AG04449 (cell line): ENCODE measurements at regions not wholly inside any gene's neighbourhood (a gene's known extent, or its start where the extent isn't known, plus 50 kb on each side); places are given as distances from the start of the nearest gene placed in this dataset.
A peak's percentile ranks its signal among the peaks of the same experiment; 100 is the strongest.

ENCODE experiments used
- CTCF ChIA-PET: fragments of 350-600 bp; formaldehyde crosslinking; extraction: SDS; loops from one replicate; lab custom pipeline; 2021; ENCODE audit warnings: antibody characterized with exemption; lab: Yijun Ruan, JAX
- POLR2A ChIA-PET: fragments of 400-600, 350-600 bp; formaldehyde crosslinking; extraction: SDS; loops from one replicate; lab custom pipeline; 2020; ENCODE audit warnings: antibody characterized with exemption, inconsistent platforms; lab: Yijun Ruan, JAX
- DNase-seq: peaks from one replicate; pipeline ENCODE4 v3.0.0-alpha.2; 2010; ENCODE audit warnings: low read depth, low spot score
- H3K4me3 ChIP-seq: 2 replicates; pipeline ENCODE4 v1.5.1; 2011; ENCODE audit warnings: low read depth, mild to moderate bottlenecking, control low read depth, low read length
- CTCF ChIP-seq: IDR thresholded peaks from one replicate; pipeline ENCODE4 v1.5.1; 2011; ENCODE audit warnings: mild to moderate bottlenecking, moderate library complexity, low read length, control low read depth, inconsistent platforms; ENCODE audit not compliant: insufficient read depth; ENCODE audit errors: missing control alignments

- DNase-seq: no peak
- CTCF ChIA-PET: no interaction called here
- POLR2A ChIA-PET: no interaction called here
- no peak for TF ChIP-seq CTCF
- no peak overlapping the region for H3K4me3 ChIP-seq
These were observed 325.9 kb downstream of the PAX3 start for GRCh38 chr2:221972813-221973478.

GRCh38 chr2:221970389-221970788, 328.4 kb downstream of the PAX3 start:
- no peak overlapping the region for H3K4me3 ChIP-seq
- ChIA-PET POLR2A (no interaction called here), CTCF (interaction anchor here (1.2 to 1.4 kb wide), 3 partner anchors 8 to 27 kb away, joined by 3 to 5 read pairs (median 3); no protein-coding TSS in a partner anchor)
- DNase-seq: no peak
- TF ChIP-seq CTCF: no peak

GRCh38 chr2:221969830-221970144, 329.0 kb downstream of the PAX3 start:
- TF ChIP-seq CTCF: no peak
- DNase-seq: no peak
- POLR2A ChIA-PET: no interaction called here
- CTCF ChIA-PET: interaction anchor here (1.2 to 1.4 kb wide), 2 partner anchors 8 to 28 kb away, joined by 3 to 5 read pairs; no protein-coding TSS in a partner anchor
- no peak overlapping the region for H3K4me3 ChIP-seq

DNA sequence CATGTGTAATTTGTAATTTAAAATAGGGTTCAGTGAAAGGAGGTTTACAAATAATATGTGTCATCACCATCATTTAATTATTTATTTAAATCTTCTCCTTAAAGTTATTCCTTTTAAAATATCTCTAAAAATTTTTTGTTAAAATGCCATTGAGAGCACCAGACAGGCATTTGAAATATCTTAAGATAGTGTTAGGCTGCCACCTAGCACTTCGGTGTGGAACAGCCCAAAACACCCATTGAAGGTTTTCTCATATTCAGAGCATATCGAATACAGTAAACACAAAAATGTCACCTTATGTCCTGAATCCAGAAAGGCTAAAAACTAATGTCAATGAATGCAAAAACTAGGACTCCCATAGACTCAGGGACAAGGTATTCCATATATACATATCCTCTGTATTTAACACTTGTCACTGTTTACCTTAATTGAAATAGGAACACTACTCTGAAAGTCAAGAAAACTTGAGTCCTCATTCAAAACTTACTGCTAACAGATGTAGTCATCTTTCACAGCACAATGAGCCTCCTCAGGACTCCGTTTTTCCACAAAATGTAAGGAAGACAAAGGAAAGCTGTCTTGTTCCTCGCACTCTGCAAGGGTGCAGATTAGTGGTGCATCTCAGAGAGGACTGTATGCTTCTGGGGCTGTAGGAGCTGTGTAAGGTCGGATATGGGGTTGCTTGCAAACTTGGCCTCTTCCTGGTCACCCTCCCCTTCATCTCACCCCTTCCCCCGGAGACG, 329.5 kb downstream of the PAX3 start:
- DNase-seq: no peak
- H3K4me3 ChIP-seq: no peak overlapping the region
- ChIA-PET CTCF (interaction anchor here (1.2 to 1.4 kb wide), 2 partner anchors 9 to 28 kb away, joined by 3 to 5 read pairs; no protein-coding TSS in a partner anchor), POLR2A (no interaction called here)
- peak; percentile 51 for TF ChIP-seq CTCF

- ChIA-PET CTCF (no interaction called here), POLR2A (no interaction called here)
- no peak for TF ChIP-seq CTCF
- DNase-seq: no peak
- H3K4me3 ChIP-seq: no peak overlapping the region
These were observed 336.6 kb downstream of the PAX3 start for GRCh38 chr2:221962186-221962585.

- no peak for DNase-seq
- CTCF ChIA-PET: no interaction called here
- no peak overlapping the region for H3K4me3 ChIP-seq
- POLR2A ChIA-PET: no interaction called here
- no peak for TF ChIP-seq CTCF
These were observed 337.2 kb downstream of the PAX3 start for GRCh38 chr2:221961561-221961960.
